Stimulated activated CD8-positive, alpha-beta memory T cell treated with anti-CD3 and anti-CD28 coated beads, Interleukin-15, amount 100 ng/mL, for 48 hours (primary cell): ENCODE measurements at regions not wholly inside any gene's neighbourhood (a gene's known extent, or its start where the extent isn't known, plus 50 kb on each side); places are given as distances from the start of the nearest gene placed in this dataset.
"Not testable (repeated sequence)": the region's sequence is repeated elsewhere in the genome, so short reads cannot be mapped to it uniquely, and the experiment has no call there.

ENCODE experiments used
- DNase-seq, 2 donors: peaks; one replicate each; pipeline ENCODE4 v3.0.0-alpha.2; 2020; ENCODE audit warnings: low read depth in 2 of 2

GRCh38 chr4:19051831-19052230 is 1030.3 kb upstream of the LCORL start:
- DNase-seq: no peak

GRCh38 chr4:19047279-19047880 is 1025.8 kb upstream of the LCORL start:
- no peak for DNase-seq

GRCh38 chr4:19039816-19040215 is 1018.3 kb upstream of the LCORL start:
- no peak for DNase-seq

GRCh38 chr4:19038231-19038630 is 1016.7 kb upstream of the LCORL start:
- DNase-seq: no peak

GRCh38 chr4:19033816-19034733 is 1012.5 kb upstream of the LCORL start:
- DNase-seq: no peak

- no peak for DNase-seq
Measured at GRCh38 chr4:19030536-19030935, 1009.0 kb upstream of the LCORL start.

- DNase-seq: no peak
Measured at GRCh38 chr4:19030048-19030447, 1008.5 kb upstream of the LCORL start.

- DNase-seq: no peak
Measured at GRCh38 chr4:19026281-19026680, 1004.7 kb upstream of the LCORL start.

GRCh38 chr4:19025031-19025430 is 1003.5 kb upstream of the LCORL start:
- DNase-seq: no peak

- no peak for DNase-seq
Measured at GRCh38 chr4:19024047-19024446, 1002.5 kb upstream of the LCORL start.

GRCh38 chr4:19021617-19022016 is 1000.1 kb upstream of the LCORL start:
- no peak for DNase-seq

GRCh38 chr4:19016550-19016949 is 995.0 kb upstream of the LCORL start:
- DNase-seq: not testable (repeated sequence)

- no peak for DNase-seq
Measured at GRCh38 chr4:19014594-19014993, 993.0 kb upstream of the LCORL start.

GRCh38 chr4:19010761-19011160 is 989.2 kb upstream of the LCORL start:
- DNase-seq: no peak

GRCh38 chr4:19009881-19010280 is 988.3 kb upstream of the LCORL start:
- DNase-seq: no peak

GRCh38 chr4:19005211-19005610 is 983.7 kb upstream of the LCORL start:
- no peak for DNase-seq

GRCh38 chr4:19002170-19002569 is 980.6 kb upstream of the LCORL start:
- no peak for DNase-seq

GRCh38 chr4:18999595-18999994 is 978.0 kb upstream of the LCORL start:
- no peak for DNase-seq

- no peak for DNase-seq
Measured at GRCh38 chr4:18981234-18981615, 959.7 kb upstream of the LCORL start.

GRCh38 chr4:18980516-18981233 is 959.1 kb upstream of the LCORL start:
- no peak for DNase-seq

- DNase-seq: no peak
Measured at GRCh38 chr4:18976884-18977283, 955.3 kb upstream of the LCORL start.

GRCh38 chr4:18975916-18976808 is 954.6 kb upstream of the LCORL start:
- no peak for DNase-seq
